Adrenal gland (tissue), 9 donors: ENCODE measurements at regions not wholly inside any gene's neighbourhood (a gene's known extent, or its start where the extent isn't known, plus 50 kb on each side); places are given as distances from the start of the nearest gene placed in this dataset.
"Not testable (repeated sequence)": the region's sequence is repeated elsewhere in the genome, so short reads cannot be mapped to it uniquely, and the experiment has no call there.

ENCODE experiments used
- DNase-seq, 7 donors: peaks; one replicate each; pipeline ENCODE4 v3.0.0-alpha.2; 2019 to 2020
- H3K27ac ChIP-seq, 5 donors: fragments of 200-600 bp; sonication (generic) in 4 of 5; 1 replicate in 3 of 5; 2 replicates in 2 of 5; pipeline versions ENCODE4 v1.5.1 to v1.8.0; 2016 to 2020; ENCODE audit warnings: mild to moderate bottlenecking in 1 of 5
- H3K27me3 ChIP-seq: fragments of 200-600 bp; 2 replicates; pipeline ENCODE4 v1.8.0; 2021
- H3K36me3 ChIP-seq, 2 donors: fragments of 200-600 bp; replicated peaks in 1 of 2; 1 replicate in 1 of 2; 2 replicates in 1 of 2; pipeline versions ENCODE4 v1.5.1 to v1.8.0; 2018 to 2022
- H3K4me1 ChIP-seq, 2 donors: fragments of 200-600 bp; replicated peaks in 1 of 2; 1 replicate in 1 of 2; 2 replicates in 1 of 2; pipeline versions ENCODE4 v1.5.1 to v1.8.0; 2018 to 2021
- H3K4me3 ChIP-seq, 4 donors: fragments of 200-600 bp; sonication (generic) in 3 of 4; one replicate each; pipeline ENCODE4 v1.5.1; 2016 to 2018
- H3K9me3 ChIP-seq, 3 donors: fragments of 200-600 bp; sonication (generic) in 1 of 3; replicated peaks in 1 of 3; 1 replicate in 2 of 3; 2 replicates in 1 of 3; pipeline versions ENCODE4 v1.5.1 to v1.8.0; 2016 to 2021
- POLR2A ChIP-seq, 2 donors: fragments of 450-650 bp; IDR thresholded peaks; one replicate each; pipeline ENCODE4 v1.6.1; 2017; ENCODE audit warnings: antibody characterized with exemption in 2 of 2, mild to moderate bottlenecking in 2 of 2, moderate library complexity in 1 of 2
- WGBS, 4 donors: extraction: QIAGEN DNeasy Blood & Tissue Kit in 2 of 4; methylation state at CpG; one replicate each; pipeline versions ENCODE4 v1.1.5 to v1.1.7; 2013 to 2017; 5-methylcytosine and 5-hydroxymethylcytosine counted together
- intact Hi-C, 2 donors: fragments of 100-400 bp; cut with DNase I; formaldehyde crosslinking; loops; one replicate each; pipeline versions ENCODE4 v1.14.1 to v1.15.0; 2022 to 2023
- TF ChIP-seq, protein P1 (sequence below), 6 experiments: fragments of 450-650 bp in 4 of 6; fragments of 200-600 bp in 2 of 6; sonication (generic) in 1 of 6; IDR thresholded peaks; 1 replicate in 5 of 6; 2 replicates in 1 of 6; pipeline versions ENCODE4 v1.5.1 to v1.8.0; 2016 to 2021; ENCODE audit warnings: antibody characterized with exemption in 6 of 6, mild to moderate bottlenecking in 2 of 6, moderate library complexity in 1 of 6
- donor health status: healthy with polysubstance abuse.
- donor health status: Bipolar disorder and iron deficiency.
- donor health status: DM: yes; HTN: yes; CAD: no.
- donor health status: DM: no; HTN: no; CAD: no.
- donor health status: DM: no; HTN: no; CAD: no.

GRCh38 chr10:57654856-57655255 lies 612.8 kb downstream of the IPMK start:
- TF ChIP-seq, protein P1, sequence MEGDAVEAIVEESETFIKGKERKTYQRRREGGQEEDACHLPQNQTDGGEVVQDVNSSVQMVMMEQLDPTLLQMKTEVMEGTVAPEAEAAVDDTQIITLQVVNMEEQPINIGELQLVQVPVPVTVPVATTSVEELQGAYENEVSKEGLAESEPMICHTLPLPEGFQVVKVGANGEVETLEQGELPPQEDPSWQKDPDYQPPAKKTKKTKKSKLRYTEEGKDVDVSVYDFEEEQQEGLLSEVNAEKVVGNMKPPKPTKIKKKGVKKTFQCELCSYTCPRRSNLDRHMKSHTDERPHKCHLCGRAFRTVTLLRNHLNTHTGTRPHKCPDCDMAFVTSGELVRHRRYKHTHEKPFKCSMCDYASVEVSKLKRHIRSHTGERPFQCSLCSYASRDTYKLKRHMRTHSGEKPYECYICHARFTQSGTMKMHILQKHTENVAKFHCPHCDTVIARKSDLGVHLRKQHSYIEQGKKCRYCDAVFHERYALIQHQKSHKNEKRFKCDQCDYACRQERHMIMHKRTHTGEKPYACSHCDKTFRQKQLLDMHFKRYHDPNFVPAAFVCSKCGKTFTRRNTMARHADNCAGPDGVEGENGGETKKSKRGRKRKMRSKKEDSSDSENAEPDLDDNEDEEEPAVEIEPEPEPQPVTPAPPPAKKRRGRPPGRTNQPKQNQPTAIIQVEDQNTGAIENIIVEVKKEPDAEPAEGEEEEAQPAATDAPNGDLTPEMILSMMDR (IDR thresholded peaks at IDR 0.05): no peak
- TF ChIP-seq POLR2A (IDR thresholded peaks at IDR 0.05): no peak
- H3K36me3 ChIP-seq: no peaks in the 10 kb centered on the region
- H3K9me3 ChIP-seq: no peaks in the 10 kb centered on the region
- no peak overlapping the region for H3K27ac ChIP-seq
- 62 to 81% (median 76%) methylated on average over 2 of the region's 2 CpGs for WGBS, 4 donors
- no peak overlapping the region for H3K4me3 ChIP-seq
- intact Hi-C loops: loop anchor here in 1 of 2 donors (10.0 kb wide), 1 partner anchor 310 kb away; no protein-coding TSS in a partner anchor
- no peaks in the 10 kb centered on the region for H3K27me3 ChIP-seq
- no peaks in the 10 kb centered on the region for H3K4me1 ChIP-seq
- no peak for DNase-seq

DNA sequence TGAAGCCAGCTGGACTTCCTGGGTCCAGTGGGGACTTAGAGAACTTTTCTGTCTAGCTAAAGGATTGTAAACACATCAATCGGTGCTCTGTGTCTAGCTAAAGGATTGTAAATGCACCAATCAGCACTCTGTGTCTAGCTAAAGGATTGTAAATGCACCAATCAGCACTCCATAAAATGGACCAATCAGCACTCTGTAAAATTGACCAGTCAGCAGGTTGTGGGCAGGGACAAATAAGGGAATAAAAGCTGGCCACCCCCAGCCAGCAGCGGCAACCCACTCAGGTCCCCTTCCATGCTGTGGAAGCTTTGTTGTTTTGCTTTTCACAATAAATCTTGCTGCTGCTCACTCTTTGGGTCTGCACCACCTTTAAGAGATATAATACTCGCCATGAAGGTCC lies 622.6 kb downstream of the IPMK start:
- WGBS, 4 donors: 73 to 86% (median 84%) methylated on average over 3 of the region's 3 CpGs
- H3K27me3 ChIP-seq, intact Hi-C loops, H3K27ac ChIP-seq, H3K9me3 ChIP-seq, H3K36me3 ChIP-seq, DNase-seq, H3K4me1 ChIP-seq, H3K4me3 ChIP-seq: not testable (repeated sequence)

DNA sequence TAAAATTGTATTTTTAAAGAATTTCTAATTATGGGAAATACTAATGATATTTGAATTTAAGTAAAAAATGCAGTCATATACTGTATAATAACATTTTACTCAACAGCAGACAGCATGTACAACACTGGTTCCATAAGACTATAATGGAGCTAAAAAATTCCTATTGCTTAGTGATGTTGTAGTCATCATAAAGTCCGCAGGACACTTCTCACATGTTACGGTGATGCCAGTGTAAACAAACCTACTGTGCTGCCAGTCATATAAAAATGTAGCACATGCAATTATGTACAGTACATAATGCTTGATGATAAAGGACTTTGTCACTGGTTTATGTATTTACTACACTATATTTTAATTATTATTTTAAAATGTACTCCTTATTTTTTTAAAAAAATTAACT lies 629.3 kb downstream of the IPMK start:
- H3K9me3 ChIP-seq: no peaks in the 10 kb centered on the region
- H3K27me3 ChIP-seq: peaks cover 3% of the 10 kb centered on the region
- 88 to 96% (median 91%) methylated on average over 2 of the region's 2 CpGs for WGBS, 4 donors
- TF ChIP-seq, protein P1 (IDR thresholded peaks at IDR 0.05): no peak
- no peak for TF ChIP-seq POLR2A (IDR thresholded peaks at IDR 0.05)
- H3K4me3 ChIP-seq: no peak overlapping the region
- no peak for DNase-seq
- H3K36me3 ChIP-seq: no peaks in the 10 kb centered on the region
- intact Hi-C loops: loop anchor here in 1 of 2 donors (10.0 kb wide), 1 partner anchor 1304 kb away; no protein-coding TSS in a partner anchor
- no peak overlapping the region for H3K27ac ChIP-seq
- no peaks in the 10 kb centered on the region for H3K4me1 ChIP-seq

GRCh38 chr10:57628592-57629284 lies 639.0 kb downstream of the IPMK start:
- TF ChIP-seq, protein P1 (IDR thresholded peaks at IDR 0.05): no peak
- TF ChIP-seq POLR2A (IDR thresholded peaks at IDR 0.05): no peak
- 24 to 37% (median 30%) methylated on average over 3 of the region's 3 CpGs for WGBS, 4 donors

DNA sequence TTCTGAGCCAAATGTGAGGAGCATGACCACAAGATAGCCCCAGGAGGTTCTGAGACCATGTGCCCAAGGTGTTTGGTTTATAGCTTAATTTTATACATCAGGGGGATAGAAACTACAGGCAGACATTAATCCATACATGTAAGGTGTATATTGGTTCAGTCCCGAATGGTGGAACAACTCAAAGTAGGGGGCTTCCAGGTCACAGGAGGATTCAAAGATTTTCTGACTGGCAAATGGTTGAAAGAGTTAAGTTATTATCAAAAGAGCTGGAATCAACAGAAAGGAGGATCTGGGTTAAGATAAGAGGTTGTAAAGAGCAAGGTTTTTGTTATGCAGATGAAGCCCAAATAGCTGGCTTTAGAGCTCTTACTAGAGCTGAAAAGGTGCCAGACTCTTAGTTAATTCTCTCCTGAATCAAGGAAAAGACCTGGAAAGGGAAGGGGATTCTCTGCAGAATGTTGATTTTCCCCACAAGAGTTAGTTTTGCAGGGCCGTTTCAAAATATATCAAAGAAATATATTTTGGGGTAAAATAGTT lies 640.0 kb downstream of the IPMK start:
- Histone ChIP-seq H3K4me3 (no peak overlapping the region), H3K9me3 (no peaks in the 10 kb centered on the region), H3K27ac (no peak overlapping the region), H3K4me1 (no peaks in the 10 kb centered on the region), H3K36me3 (no peaks in the 10 kb centered on the region), H3K27me3 (no peaks in the 10 kb centered on the region)
- WGBS, 4 donors: 40 to 62% (median 54%) methylated on average over 2 of the region's 2 CpGs
- TF ChIP-seq, protein P1 (IDR thresholded peaks at IDR 0.05): no peak
- no peak for TF ChIP-seq POLR2A (IDR thresholded peaks at IDR 0.05)
- no peak for DNase-seq
- intact Hi-C loops: no loop called here

More at GRCh38 chr10:57628592-57629284, 639.0 kb downstream of the IPMK start:
- H3K36me3 ChIP-seq: no peaks in the 10 kb centered on the region
- no peaks in the 10 kb centered on the region for H3K9me3 ChIP-seq
- H3K27ac ChIP-seq: no peak overlapping the region
- no peak for DNase-seq
- H3K27me3 ChIP-seq: no peaks in the 10 kb centered on the region
- H3K4me1 ChIP-seq: no peaks in the 10 kb centered on the region
- intact Hi-C loops: no loop called here
- H3K4me3 ChIP-seq: no peak overlapping the region
